Astrocyte of the spinal cord (primary cell): ENCODE measurements at regions not wholly inside any gene's neighbourhood (a gene's known extent, or its start where the extent isn't known, plus 50 kb on each side); places are given as distances from the start of the nearest gene placed in this dataset.

ENCODE experiments used
- DNase-seq: peaks from one replicate; pipeline ENCODE4 v3.0.0; 2011; ENCODE audit warnings: low read depth, low spot score
- H3K4me3 ChIP-seq: 2 replicates; pipeline ENCODE4 v1.5.1; 2011; ENCODE audit warnings: low read depth, mild to moderate bottlenecking, low read length, moderate library complexity
- in situ Hi-C: cut with HindIII; loops from 2 replicates; pipeline ENCODE4 v1.10.0; 2017; ENCODE audit warnings: low sequenced_read_pairs
- TF ChIP-seq, protein P1 (sequence below): IDR thresholded peaks from 2 replicates; pipeline ENCODE4 v1.5.1; 2012; ENCODE audit warnings: low read depth, mild to moderate bottlenecking, low read length, inconsistent platforms

DNA sequence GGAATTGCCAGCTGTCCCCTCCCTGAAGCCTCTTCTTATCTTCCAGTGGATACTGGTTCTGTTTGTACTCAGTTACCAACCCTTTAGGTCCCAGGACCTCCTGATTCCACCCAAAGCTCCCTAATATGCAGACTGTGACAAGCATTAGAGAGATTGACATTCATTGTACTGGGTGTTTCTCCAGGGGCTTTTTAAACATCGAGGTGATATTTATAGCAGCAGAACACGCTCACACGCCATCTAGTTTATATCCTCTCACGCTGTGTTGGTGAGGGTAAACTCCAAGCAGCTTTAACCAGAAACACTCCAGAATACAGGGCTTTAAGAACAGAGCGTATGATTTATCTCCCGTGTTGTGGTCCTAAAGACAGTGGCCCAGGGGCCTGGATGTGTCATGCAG, 238.4 kb downstream of the IRF8 start:
- H3K4me3 ChIP-seq = no peak overlapping the region
- in situ Hi-C loops = no loop called here
- DNase-seq = no peak
- TF ChIP-seq, protein P1, sequence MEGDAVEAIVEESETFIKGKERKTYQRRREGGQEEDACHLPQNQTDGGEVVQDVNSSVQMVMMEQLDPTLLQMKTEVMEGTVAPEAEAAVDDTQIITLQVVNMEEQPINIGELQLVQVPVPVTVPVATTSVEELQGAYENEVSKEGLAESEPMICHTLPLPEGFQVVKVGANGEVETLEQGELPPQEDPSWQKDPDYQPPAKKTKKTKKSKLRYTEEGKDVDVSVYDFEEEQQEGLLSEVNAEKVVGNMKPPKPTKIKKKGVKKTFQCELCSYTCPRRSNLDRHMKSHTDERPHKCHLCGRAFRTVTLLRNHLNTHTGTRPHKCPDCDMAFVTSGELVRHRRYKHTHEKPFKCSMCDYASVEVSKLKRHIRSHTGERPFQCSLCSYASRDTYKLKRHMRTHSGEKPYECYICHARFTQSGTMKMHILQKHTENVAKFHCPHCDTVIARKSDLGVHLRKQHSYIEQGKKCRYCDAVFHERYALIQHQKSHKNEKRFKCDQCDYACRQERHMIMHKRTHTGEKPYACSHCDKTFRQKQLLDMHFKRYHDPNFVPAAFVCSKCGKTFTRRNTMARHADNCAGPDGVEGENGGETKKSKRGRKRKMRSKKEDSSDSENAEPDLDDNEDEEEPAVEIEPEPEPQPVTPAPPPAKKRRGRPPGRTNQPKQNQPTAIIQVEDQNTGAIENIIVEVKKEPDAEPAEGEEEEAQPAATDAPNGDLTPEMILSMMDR = no peak

DNA sequence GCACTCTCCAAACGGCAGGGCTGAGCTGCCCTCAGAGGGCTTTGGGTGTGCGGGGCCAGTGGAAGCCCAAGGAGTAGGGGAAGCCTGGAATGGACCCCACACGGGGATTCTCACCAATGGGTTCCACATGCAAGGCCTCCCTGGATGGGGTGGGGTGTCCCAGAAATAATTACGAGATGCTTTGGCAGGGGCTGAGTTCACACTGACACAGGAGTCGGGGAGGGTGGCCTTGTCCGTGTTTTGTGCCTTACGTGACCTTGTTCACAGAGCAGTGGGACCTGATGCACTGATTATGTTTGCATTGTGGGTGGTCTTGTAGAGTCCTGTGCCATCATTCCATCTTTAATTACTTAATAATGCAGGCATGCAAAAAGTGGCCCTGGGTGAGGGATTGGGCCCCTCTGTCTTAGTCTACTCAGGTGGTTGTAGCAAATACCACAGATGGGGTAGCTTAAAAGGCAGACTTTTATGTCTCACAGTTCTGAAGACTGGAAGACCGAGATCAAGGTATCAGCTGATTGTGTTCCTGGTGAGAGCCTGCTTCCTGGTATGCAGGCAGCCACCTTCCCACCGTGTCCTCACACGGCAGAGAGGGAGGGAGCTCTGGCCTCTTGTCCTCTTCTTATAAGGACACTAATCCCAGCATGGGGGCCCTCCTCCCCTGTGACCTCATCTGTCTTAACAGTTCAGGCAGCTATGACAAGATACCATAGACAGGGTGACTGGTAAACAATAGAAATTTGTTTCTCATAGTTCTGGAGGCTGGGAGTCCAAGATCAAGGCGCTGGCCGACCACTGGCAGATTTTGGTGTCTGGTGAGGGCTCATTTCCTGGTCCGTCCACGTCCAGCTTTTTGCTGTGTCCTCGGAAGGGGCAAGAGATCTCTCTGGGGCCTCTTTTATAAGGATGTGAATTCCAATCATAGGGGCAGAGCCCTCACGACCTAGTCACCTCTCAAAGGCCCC, 239.4 kb downstream of the IRF8 start:
- in situ Hi-C loops = no loop called here
- TF ChIP-seq, protein P1 = no peak
- no peak overlapping the region for H3K4me3 ChIP-seq
- no peak for DNase-seq

DNA sequence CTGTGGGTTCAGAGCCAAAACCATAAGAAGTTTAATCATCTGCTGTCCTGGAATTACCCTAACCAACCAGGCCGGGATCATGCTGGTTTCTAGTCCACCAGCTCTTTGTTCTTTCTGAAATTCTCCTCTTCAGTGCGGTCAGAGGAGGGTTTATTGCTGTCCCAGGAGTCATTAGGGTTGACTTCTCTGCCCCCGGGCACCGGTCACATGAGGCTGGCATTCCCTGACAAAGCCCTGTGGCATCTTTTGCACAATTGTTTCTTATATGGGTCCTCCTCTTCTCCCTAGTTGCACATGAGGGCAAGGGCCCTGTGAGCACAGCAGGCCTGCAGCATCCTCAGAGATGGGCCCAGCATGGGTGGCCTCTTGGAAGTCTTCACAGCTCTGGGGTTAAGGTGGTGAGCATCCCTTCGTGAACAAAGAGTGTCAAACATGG, 243.9 kb downstream of the IRF8 start:
- in situ Hi-C loops = no loop called here
- no peak overlapping the region for H3K4me3 ChIP-seq
- DNase-seq = no peak
- TF ChIP-seq, protein P1 = no peak

DNA sequence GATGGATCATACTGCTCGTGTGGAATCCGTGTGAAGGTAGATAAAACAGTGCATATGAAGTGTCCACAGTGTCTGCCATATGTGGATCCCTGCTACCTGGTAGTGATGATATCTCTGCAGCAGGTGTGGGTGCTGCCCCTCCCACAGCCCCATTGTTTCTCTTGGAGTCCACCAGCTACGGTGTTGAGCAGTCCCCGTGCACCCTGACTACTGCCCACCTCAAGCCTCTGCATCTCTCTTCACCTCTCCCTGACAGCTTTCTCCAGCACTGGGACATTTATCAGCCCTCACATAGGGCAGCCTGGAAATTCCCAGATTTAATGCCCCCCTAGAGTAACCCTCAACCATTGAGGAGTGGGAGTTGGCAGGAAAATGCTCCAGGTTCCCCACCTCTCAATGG, 244.7 kb downstream of the IRF8 start:
- no peak for DNase-seq
- H3K4me3 ChIP-seq = no peak overlapping the region
- in situ Hi-C loops = no loop called here
- TF ChIP-seq, protein P1 = no peak

DNA sequence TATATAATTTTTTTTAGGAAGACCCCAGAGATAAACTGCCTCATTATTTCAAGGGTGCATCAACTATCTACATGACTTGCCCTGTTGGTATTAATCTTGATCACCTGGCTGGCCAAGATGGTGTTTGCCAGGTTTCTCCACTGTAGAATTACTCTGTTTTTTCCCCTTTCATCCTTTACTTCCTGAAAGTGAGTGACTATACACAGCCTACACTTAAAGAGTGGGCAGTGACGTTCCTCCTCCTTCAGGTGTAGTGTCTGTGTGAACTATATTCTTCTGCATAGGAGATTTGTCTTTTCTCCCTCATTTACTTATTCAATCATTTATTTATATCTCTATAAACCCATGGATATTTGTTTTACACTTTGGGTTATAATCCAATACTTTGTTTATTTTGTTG, 246.7 kb downstream of the IRF8 start:
- no peak for DNase-seq
- TF ChIP-seq, protein P1 = no peak
- H3K4me3 ChIP-seq = no peak overlapping the region
- in situ Hi-C loops = no loop called here

DNA sequence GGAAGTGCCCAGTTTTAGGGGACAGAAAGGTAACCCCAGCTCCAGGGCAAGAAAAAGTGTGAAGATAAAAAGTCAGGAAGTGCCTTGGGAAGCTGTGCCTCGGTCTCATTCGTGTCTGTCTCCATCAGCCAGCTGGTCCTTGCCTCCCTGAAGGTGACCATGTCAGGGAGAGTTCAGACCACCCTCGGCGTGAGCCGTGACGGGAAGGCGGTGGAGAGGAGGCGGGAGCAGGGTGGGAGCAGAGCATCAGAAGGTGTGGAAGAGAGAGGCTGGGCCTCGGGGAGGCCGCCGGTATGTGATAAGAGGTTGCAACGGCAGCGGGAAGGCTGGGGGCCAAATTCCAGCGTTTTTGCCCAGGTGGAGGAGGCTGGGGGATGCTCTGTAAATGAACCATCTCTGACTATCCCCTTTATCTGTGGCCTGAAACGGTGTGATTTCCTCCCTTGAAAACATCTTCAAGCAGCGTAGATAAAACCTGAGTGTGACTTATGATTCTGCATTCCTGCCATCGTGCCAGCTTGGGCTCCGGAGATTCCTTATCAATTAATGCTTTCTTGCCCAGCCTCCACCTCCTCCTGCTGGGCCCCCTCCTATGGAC, 251.8 kb downstream of the IRF8 start:
- TF ChIP-seq, protein P1 = no peak
- no peak overlapping the region for H3K4me3 ChIP-seq
- in situ Hi-C loops = no loop called here
- DNase-seq = no peak
